CD14-positive monocyte (primary cell): ENCODE measurements at regions not wholly inside any gene's neighbourhood (a gene's known extent, or its start where the extent isn't known, plus 50 kb on each side); places are given as distances from the start of the nearest gene placed in this dataset.

Experiments
- DNase-seq, 3 donors: peaks; one replicate each; pipeline ENCODE4 v3.0.0-alpha.2; 2011 to 2022
- H2AFZ ChIP-seq: 2 replicates; pipeline ENCODE4 v1.6.0; 2012; ENCODE audit warnings: mild to moderate bottlenecking, low read depth, low read length, inconsistent platforms; ENCODE audit not compliant: insufficient read depth, poor library complexity, severe bottlenecking
- H3K27ac ChIP-seq, 2 donors: 1 replicate in 1 of 2; 2 replicates in 1 of 2; pipeline ENCODE4 v1.5.1; 2012 to 2013; ENCODE audit warnings: low read length in 2 of 2, control low read depth in 1 of 2, inconsistent platforms in 1 of 2, low read depth in 1 of 2, mild to moderate bottlenecking in 1 of 2
- H3K27me3 ChIP-seq, 2 donors: one replicate each; pipeline versions ENCODE4 v1.6.0 to v1.6.1; 2011 to 2013; ENCODE audit warnings: low read length in 2 of 2; ENCODE audit not compliant: control insufficient read depth in 2 of 2, insufficient read depth in 2 of 2
- H3K36me3 ChIP-seq, 2 donors: replicated peaks in 1 of 2; 1 replicate in 1 of 2; 2 replicates in 1 of 2; pipeline versions ENCODE4 v1.5.1 to v1.6.1; 2012 to 2013; ENCODE audit warnings: low read length in 2 of 2, control low read depth in 1 of 2, inconsistent platforms in 1 of 2, mild to moderate bottlenecking in 1 of 2; ENCODE audit not compliant: insufficient read depth in 2 of 2, control insufficient read depth in 1 of 2
- H3K4me1 ChIP-seq, 2 donors: 1 replicate in 1 of 2; 2 replicates in 1 of 2; pipeline versions ENCODE4 v1.5.1 to v1.6.1; 2012 to 2013; ENCODE audit warnings: low read length in 2 of 2, control low read depth in 1 of 2, inconsistent platforms in 1 of 2, mild to moderate bottlenecking in 1 of 2, moderate library complexity in 1 of 2; ENCODE audit not compliant: insufficient read depth in 2 of 2, control insufficient read depth in 1 of 2
- H3K4me2 ChIP-seq: replicated peaks from 2 replicates; pipeline ENCODE3; 2012; ENCODE audit warnings: low read length, moderate library complexity, mild to moderate bottlenecking; ENCODE audit not compliant: poor library complexity, severe bottlenecking; ENCODE audit errors: extremely low read depth
- H3K4me3 ChIP-seq, 3 experiments: fragments of 200-600 bp in 1 of 3; sonication (generic) in 1 of 3; replicated peaks in 1 of 3; 1 replicate in 2 of 3; 2 replicates in 1 of 3; pipeline ENCODE4 v1.5.1; 2011 to 2013; ENCODE audit warnings: low read length in 3 of 3, mild to moderate bottlenecking in 3 of 3, control low read depth in 2 of 3, low read depth in 2 of 3, inconsistent platforms in 1 of 3, moderate library complexity in 1 of 3
- H3K79me2 ChIP-seq: 2 replicates; pipeline ENCODE4 v1.6.0; 2012; ENCODE audit warnings: mild to moderate bottlenecking, control low read depth, inconsistent platforms, low read length, moderate library complexity; ENCODE audit not compliant: insufficient read depth
- H3K9ac ChIP-seq: 2 replicates; pipeline ENCODE4 v1.6.0; 2017; ENCODE audit warnings: low read length, mild to moderate bottlenecking; ENCODE audit not compliant: insufficient read depth, poor library complexity, severe bottlenecking
- H3K9me3 ChIP-seq, 2 donors: replicated peaks in 1 of 2; 1 replicate in 1 of 2; 2 replicates in 1 of 2; pipeline versions ENCODE4 v1.5.1 to v1.6.1; 2012 to 2013; ENCODE audit warnings: low read length in 2 of 2, control low read depth in 1 of 2; ENCODE audit not compliant: control insufficient read depth in 1 of 2, insufficient read depth in 1 of 2
- H4K20me1 ChIP-seq: 2 replicates; pipeline ENCODE4 v1.6.0; 2012; ENCODE audit warnings: mild to moderate bottlenecking, low read length, control low read depth, moderate library complexity; ENCODE audit not compliant: insufficient read depth
- H3K27ac Mint-ChIP-seq, 7 donors: one replicate each; pipeline ENCODE4 v1.8.0; 2020; ENCODE audit warnings: mild to moderate bottlenecking in 7 of 7, mixed read lengths in 7 of 7, moderate library complexity in 6 of 7, inconsistent platforms in 2 of 7
- H3K27me3 Mint-ChIP-seq, 3 donors: one replicate each; pipeline ENCODE4 v1.8.0; 2021 to 2022; ENCODE audit warnings: low read depth in 3 of 3, mild to moderate bottlenecking in 3 of 3, mixed read lengths in 3 of 3, moderate library complexity in 3 of 3, inconsistent platforms in 1 of 3
- H3K36me3 Mint-ChIP-seq, 2 donors: one replicate each; pipeline ENCODE4 v1.8.0; 2020; ENCODE audit warnings: mixed read lengths in 2 of 2, inconsistent platforms in 1 of 2, mild to moderate bottlenecking in 1 of 2
- H3K4me1 Mint-ChIP-seq: one replicate; pipeline ENCODE4 v1.8.0; 2020; ENCODE audit warnings: mild to moderate bottlenecking, mixed read lengths
- H3K4me3 Mint-ChIP-seq, 2 donors: one replicate each; pipeline ENCODE4 v1.8.0; 2020; ENCODE audit warnings: mild to moderate bottlenecking in 2 of 2, mixed read lengths in 2 of 2, moderate library complexity in 1 of 2
- H3K9me3 Mint-ChIP-seq, 7 donors: one replicate each; pipeline ENCODE4 v1.8.0; 2020 to 2022; ENCODE audit warnings: mixed read lengths in 7 of 7, mild to moderate bottlenecking in 6 of 7, moderate library complexity in 6 of 7, inconsistent platforms in 2 of 7
- WGBS: methylation state at CpG from one replicate; pipeline ENCODE4 v1.1.5; 2013; ENCODE audit warnings: missing lambda C conversion rate; ENCODE audit not compliant: insufficient coverage; 5-methylcytosine and 5-hydroxymethylcytosine counted together
- intact Hi-C, 2 donors: fragments of 100-400 bp; cut with micrococcal nuclease; formaldehyde crosslinking; loops; one replicate each; pipeline versions ENCODE4 v1.15.0 to v1.15.1; 2023
- TF ChIP-seq, protein P1 (sequence below): fragments of 200-600 bp; IDR thresholded peaks from one replicate; pipeline ENCODE4 v1.8.0; 2022; ENCODE audit warnings: antibody characterized with exemption, mild to moderate bottlenecking

DNA sequence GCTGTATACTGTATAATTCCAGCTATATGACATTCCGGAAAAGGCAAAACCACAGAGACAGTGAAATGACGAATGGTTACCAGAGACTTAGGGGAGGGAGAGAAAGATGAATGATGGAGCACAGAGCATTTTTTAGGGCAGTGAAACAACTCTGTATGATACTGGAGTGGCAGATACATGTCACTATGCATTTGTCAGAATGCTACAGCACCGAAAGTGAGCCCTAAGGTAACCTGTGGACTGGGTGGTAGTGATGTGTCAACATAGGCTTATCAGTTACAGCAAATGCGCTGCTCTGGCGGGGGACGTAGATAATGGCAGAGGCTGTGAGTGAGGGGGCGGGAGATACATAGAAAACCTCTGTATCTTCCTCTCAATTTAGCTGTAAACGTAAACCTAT, 201.3 kb upstream of the SSTR4 start:
- Histone ChIP-seq H2AFZ (no peak overlapping the region), H3K4me1 (no peaks in the 10 kb centered on the region), H3K27me3 (no peaks in the 10 kb centered on the region), H3K4me2 (no peak overlapping the region), H3K9ac (no peak overlapping the region), H3K79me2 (no peaks in the 10 kb centered on the region), H3K36me3 (no peaks in the 10 kb centered on the region), H3K27ac (no peak overlapping the region), H3K9me3 (no peaks in the 10 kb centered on the region), H3K4me3 (no peak overlapping the region), H4K20me1 (no peaks in the 10 kb centered on the region)
- no CpG with 5 or more reads among the region's 8 CpGs for WGBS
- Mint-ChIP-seq H3K36me3 (no peaks in the 10 kb centered on the region), H3K27ac (no peak overlapping the region), H3K27me3 (peaks cover 2 to 7% (median 3%) of the 10 kb centered on the region in 3 donors), H3K4me3 (no peak overlapping the region), H3K4me1 (no peaks in the 10 kb centered on the region), H3K9me3 (peaks cover 0 to 2% (median 0%) of the 10 kb centered on the region in 7 donors)
- intact Hi-C loops: no loop called here
- no peak for DNase-seq
- TF ChIP-seq, protein P1, sequence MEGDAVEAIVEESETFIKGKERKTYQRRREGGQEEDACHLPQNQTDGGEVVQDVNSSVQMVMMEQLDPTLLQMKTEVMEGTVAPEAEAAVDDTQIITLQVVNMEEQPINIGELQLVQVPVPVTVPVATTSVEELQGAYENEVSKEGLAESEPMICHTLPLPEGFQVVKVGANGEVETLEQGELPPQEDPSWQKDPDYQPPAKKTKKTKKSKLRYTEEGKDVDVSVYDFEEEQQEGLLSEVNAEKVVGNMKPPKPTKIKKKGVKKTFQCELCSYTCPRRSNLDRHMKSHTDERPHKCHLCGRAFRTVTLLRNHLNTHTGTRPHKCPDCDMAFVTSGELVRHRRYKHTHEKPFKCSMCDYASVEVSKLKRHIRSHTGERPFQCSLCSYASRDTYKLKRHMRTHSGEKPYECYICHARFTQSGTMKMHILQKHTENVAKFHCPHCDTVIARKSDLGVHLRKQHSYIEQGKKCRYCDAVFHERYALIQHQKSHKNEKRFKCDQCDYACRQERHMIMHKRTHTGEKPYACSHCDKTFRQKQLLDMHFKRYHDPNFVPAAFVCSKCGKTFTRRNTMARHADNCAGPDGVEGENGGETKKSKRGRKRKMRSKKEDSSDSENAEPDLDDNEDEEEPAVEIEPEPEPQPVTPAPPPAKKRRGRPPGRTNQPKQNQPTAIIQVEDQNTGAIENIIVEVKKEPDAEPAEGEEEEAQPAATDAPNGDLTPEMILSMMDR: no peak

DNA sequence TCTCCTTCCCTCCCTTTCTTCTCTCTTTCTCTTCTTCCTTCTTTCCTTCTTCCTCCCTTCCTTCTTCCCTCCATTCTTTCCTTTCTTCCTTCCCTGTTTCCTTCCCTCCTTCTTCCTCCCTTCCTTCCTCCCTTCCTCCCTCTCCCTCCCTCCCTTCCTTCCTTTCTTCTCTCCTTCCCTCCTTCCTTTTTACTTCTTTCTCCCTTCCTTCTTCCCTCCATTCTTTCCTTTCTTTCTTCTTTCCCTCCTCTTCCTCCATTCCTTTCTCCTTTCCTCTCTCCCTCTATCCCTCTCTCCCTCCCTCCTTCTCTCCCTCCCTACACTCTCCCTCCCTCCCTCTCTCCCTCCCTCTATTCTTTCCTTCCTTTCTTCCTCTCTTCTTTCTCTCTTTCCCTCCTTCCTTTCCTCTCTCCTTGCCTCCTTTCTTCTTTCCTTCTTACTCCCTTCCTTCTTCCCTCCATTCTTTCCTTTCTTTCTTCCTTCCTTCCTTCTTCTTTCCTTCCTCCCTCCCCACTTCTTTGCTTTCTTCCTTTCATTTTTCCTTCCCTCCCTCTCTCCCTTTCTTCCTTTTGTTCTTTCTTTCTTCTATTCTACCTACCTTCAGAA, 200.4 kb upstream of the SSTR4 start:
- H3K4me1 ChIP-seq: no peaks in the 10 kb centered on the region

More for the DNA sequence above, 200.4 kb upstream of the SSTR4 start:
- peaks cover 3 to 7% (median 4%) of the 10 kb centered on the region in 3 donors for H3K27me3 Mint-ChIP-seq
- H3K27me3 ChIP-seq: no peaks in the 10 kb centered on the region
- H3K9me3 ChIP-seq: no peaks in the 10 kb centered on the region
- H3K4me3 ChIP-seq: no peak overlapping the region
- no peaks in the 10 kb centered on the region for H3K36me3 ChIP-seq
- H3K9me3 Mint-ChIP-seq: peaks cover 0 to 2% (median 0%) of the 10 kb centered on the region in 7 donors
- no peak overlapping the region for H3K4me2 ChIP-seq
- no peak overlapping the region for H2AFZ ChIP-seq
- H3K27ac ChIP-seq: no peak overlapping the region
- no peak overlapping the region for H3K4me3 Mint-ChIP-seq
- H3K27ac Mint-ChIP-seq: no peak overlapping the region
- H3K36me3 Mint-ChIP-seq: no peaks in the 10 kb centered on the region
- H3K79me2 ChIP-seq: no peaks in the 10 kb centered on the region
- no peaks in the 10 kb centered on the region for H4K20me1 ChIP-seq
- intact Hi-C loops: no loop called here
- no peak for DNase-seq
- no peaks in the 10 kb centered on the region for H3K4me1 Mint-ChIP-seq
- H3K9ac ChIP-seq: no peak overlapping the region
- TF ChIP-seq, protein P1: no peak
